Transverse colon (tissue), 4 donors: ENCODE measurements at regions not wholly inside any gene's neighbourhood (a gene's known extent, or its start where the extent isn't known, plus 50 kb on each side); places are given as distances from the start of the nearest gene placed in this dataset.

Experiments used
- CTCF ChIP-seq, 5 experiments: fragments of 200-600 bp in 3 of 5; fragments of 450-650 bp in 2 of 5; sonication (generic) in 3 of 5; IDR thresholded peaks; 1 replicate in 2 of 5; 2 replicates in 3 of 5; pipeline ENCODE4 v1.5.1; 2016 to 2017; ENCODE audit warnings: antibody characterized with exemption in 5 of 5, inconsistent platforms in 3 of 5, mild to moderate bottlenecking in 2 of 5, moderate library complexity in 1 of 5
- EP300 ChIP-seq: sonication (generic); formaldehyde crosslinking; IDR thresholded peaks from one replicate; pipeline ENCODE4 v1.6.1; 2017; ENCODE audit warnings: antibody characterized with exemption, low read depth
- POLR2A ChIP-seq: fragments of 450-650 bp; IDR thresholded peaks from one replicate; pipeline ENCODE4 v1.6.1; 2016; ENCODE audit warnings: antibody characterized with exemption, mild to moderate bottlenecking, moderate library complexity
- POLR2AphosphoS5 ChIP-seq, 3 donors: sonication (generic); formaldehyde crosslinking; IDR thresholded peaks; one replicate each; pipeline ENCODE4 v1.6.1; 2016; ENCODE audit warnings: antibody characterized with exemption in 3 of 3

GRCh38 chr7:149626972-149627371 is 129.4 kb upstream of the ZNF746 start:
- TF ChIP-seq EP300 (no peak), CTCF (IDR thresholded peaks at IDR 0.05) (no peak), POLR2AphosphoS5 (IDR thresholded peaks at IDR 0.05) (no peak), POLR2A (no peak)
